ENCODE measurements at regions not wholly inside any gene's neighbourhood (a gene's known extent, or its start where the extent isn't known, plus 50 kb on each side); places are given as distances from the start of the nearest gene placed in this dataset.

DNA sequence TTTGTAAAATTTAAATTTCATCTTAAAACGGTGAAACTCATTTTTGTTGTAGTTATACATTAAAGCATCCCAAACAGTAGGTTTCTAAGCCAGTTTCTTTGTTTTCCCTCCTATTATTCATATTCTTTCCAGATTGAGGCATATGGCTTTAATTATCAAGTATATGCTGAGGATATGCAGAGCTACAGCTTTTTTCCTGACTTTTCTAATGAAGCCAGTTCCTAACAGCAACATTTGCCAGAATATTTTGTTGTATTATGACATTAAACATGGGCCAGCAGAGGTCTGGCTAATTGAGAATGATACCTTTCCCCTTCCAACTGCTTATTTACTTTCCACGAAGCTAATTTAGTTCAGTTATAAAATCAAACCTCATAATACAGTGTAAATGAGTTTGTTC, 75.3 kb downstream of the SLIT2 start:
- TF ChIP-seq, protein P1, sequence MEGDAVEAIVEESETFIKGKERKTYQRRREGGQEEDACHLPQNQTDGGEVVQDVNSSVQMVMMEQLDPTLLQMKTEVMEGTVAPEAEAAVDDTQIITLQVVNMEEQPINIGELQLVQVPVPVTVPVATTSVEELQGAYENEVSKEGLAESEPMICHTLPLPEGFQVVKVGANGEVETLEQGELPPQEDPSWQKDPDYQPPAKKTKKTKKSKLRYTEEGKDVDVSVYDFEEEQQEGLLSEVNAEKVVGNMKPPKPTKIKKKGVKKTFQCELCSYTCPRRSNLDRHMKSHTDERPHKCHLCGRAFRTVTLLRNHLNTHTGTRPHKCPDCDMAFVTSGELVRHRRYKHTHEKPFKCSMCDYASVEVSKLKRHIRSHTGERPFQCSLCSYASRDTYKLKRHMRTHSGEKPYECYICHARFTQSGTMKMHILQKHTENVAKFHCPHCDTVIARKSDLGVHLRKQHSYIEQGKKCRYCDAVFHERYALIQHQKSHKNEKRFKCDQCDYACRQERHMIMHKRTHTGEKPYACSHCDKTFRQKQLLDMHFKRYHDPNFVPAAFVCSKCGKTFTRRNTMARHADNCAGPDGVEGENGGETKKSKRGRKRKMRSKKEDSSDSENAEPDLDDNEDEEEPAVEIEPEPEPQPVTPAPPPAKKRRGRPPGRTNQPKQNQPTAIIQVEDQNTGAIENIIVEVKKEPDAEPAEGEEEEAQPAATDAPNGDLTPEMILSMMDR (IDR thresholded peaks at IDR 0.05), result no peak
- H3K27me3 ChIP-seq, result no peaks in the 10 kb centered on the region

DNA sequence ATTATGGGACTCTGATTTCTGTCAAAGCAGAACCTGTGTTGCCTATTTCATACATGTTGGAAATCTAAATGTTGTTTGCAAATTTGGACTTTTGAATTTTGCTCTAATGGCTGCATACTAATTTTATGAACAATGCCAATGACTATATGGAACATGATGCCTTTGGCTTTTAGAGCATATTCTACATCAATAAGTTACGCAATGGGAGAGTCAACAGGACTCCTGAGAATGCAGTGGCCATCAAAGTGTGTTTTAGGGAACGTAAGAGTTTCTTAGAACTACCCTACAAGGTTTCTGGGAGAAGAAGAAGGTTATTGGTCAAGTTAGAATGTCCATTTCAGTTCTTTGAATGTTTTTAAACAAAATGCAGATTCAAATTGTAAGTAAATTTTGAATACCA, 76.1 kb downstream of the SLIT2 start:
- intact Hi-C loops (cut with DNase I), result no loop called here
- TF ChIP-seq, protein P1 (IDR thresholded peaks at IDR 0.05), result no peak
- no peak for DNase-seq
- no peaks in the 10 kb centered on the region for H3K27me3 ChIP-seq
- no peak overlapping the region for H3K4me3 ChIP-seq
- H3K27ac ChIP-seq, result no peak overlapping the region
- H3K9me3 ChIP-seq, result no peaks in the 10 kb centered on the region
- no peaks in the 10 kb centered on the region for H3K36me3 ChIP-seq
- no peak for ATAC-seq
- no peaks in the 10 kb centered on the region for H3K4me1 ChIP-seq

More for the DNA sequence above, 75.3 kb downstream of the SLIT2 start:
- Histone ChIP-seq H3K4me1 (no peaks in the 10 kb centered on the region), H3K9me3 (no peaks in the 10 kb centered on the region), H3K27ac (no peak overlapping the region), H3K36me3 (no peaks in the 10 kb centered on the region), H3K4me3 (no peak overlapping the region)
- ATAC-seq (no peak), DNase-seq (no peak)
- intact Hi-C loops (cut with DNase I), result no loop called here

DNA sequence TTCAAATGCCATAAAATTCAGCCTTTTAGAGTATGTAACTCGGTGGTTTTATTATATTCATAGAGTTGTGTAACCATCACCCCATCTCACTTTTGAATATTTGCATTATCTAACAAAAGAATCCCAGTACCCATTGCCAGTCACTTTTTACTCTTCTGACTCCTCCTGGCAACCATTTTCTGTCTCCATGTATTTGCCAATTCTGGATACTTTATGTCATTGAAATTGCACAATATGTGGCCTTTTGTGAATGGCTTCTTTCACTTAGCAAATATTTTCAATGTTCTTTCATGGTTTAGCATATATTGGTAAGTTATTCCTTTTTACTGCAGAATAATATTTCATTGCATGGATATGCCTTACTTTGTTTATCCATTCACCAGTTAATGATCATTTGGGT, 79.9 kb downstream of the SLIT2 start:
- intact Hi-C loops (cut with DNase I), result no loop called here
- TF ChIP-seq, protein P1 (IDR thresholded peaks at IDR 0.05), result no peak
- H3K27me3 ChIP-seq, result no peaks in the 10 kb centered on the region
- no peaks in the 10 kb centered on the region for H3K9me3 ChIP-seq
- ATAC-seq (no peak), DNase-seq (no peak)
- H3K4me1 ChIP-seq, result no peaks in the 10 kb centered on the region
- no peak overlapping the region for H3K4me3 ChIP-seq
- no peaks in the 10 kb centered on the region for H3K36me3 ChIP-seq
- no peak overlapping the region for H3K27ac ChIP-seq

DNA sequence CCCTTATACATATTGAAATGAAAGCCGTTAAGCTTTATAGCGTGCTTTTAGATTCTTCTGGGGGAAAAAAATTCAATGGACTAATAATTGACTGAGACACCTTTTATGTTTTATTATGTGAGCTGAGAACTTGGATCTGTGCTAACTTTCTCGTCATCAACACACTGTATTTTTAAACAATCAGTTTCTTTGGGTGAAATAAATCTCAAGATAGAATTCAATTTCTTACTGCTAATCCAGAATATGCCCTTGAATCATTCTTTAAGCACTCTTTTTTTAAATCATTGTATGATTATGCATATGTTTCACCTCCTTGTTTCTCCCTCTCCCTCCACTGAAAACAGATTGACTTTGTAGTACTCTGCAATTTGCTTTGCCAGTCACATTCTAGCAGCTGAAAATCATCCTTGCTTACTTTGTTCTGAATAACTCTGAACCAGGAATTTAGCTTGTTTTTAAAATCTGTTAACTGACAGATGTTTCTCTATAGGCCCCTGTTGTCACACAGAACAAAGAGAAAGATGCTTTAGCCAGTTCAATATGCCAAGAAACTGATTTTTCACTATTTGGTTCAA, 81.5 kb downstream of the SLIT2 start:
- H3K4me3 ChIP-seq, result no peak overlapping the region
- H3K4me1 ChIP-seq, result no peaks in the 10 kb centered on the region
- no peak overlapping the region for H3K27ac ChIP-seq
- no peaks in the 10 kb centered on the region for H3K36me3 ChIP-seq
- TF ChIP-seq, protein P1 (IDR thresholded peaks at IDR 0.05), result no peak
- no peaks in the 10 kb centered on the region for H3K27me3 ChIP-seq
- intact Hi-C loops (cut with DNase I), result no loop called here
- ATAC-seq, result no peak
- no peaks in the 10 kb centered on the region for H3K9me3 ChIP-seq
- no peak for DNase-seq

GRCh38 chr4:20337261-20337664, 85.6 kb downstream of the SLIT2 start:
- ATAC-seq (no peak), DNase-seq (no peak)
- Histone ChIP-seq H3K27me3 (no peaks in the 10 kb centered on the region), H3K4me1 (no peaks in the 10 kb centered on the region), H3K36me3 (no peaks in the 10 kb centered on the region), H3K9me3 (no peaks in the 10 kb centered on the region), H3K27ac (no peak overlapping the region), H3K4me3 (no peak overlapping the region)
- intact Hi-C loops (cut with DNase I), result no loop called here
- TF ChIP-seq, protein P1 (IDR thresholded peaks at IDR 0.05), result no peak

All from left lung (tissue), 4 donors.